ENCODE measurements at regions not wholly inside any gene's neighbourhood (a gene's known extent, or its start where the extent isn't known, plus 50 kb on each side); places are given as distances from the start of the nearest gene placed in this dataset.

GRCh38 chr21:25149022-25149421 lies 458.3 kb downstream of the MRPL39 start:
- Histone ChIP-seq H3K36me3 (no peaks in the 10 kb centered on the region), H3K4me3 (no peak overlapping the region), H3K9me3 (no peaks in the 10 kb centered on the region), H3K4me1 (no peaks in the 10 kb centered on the region), H3K27ac (no peak overlapping the region), H3K27me3 (no peaks in the 10 kb centered on the region)
- intact Hi-C loops (cut with DNase I), result no loop called here
- ATAC-seq (no peak), FAIRE-seq (no peak), DNase-seq (no peak)
- no peak for TF ChIP-seq CTCF (IDR thresholded peaks at IDR 0.05)
- WGBS, 2 donors, result 64 to 81% methylated on average over 1 of the region's 1 CpG

DNA sequence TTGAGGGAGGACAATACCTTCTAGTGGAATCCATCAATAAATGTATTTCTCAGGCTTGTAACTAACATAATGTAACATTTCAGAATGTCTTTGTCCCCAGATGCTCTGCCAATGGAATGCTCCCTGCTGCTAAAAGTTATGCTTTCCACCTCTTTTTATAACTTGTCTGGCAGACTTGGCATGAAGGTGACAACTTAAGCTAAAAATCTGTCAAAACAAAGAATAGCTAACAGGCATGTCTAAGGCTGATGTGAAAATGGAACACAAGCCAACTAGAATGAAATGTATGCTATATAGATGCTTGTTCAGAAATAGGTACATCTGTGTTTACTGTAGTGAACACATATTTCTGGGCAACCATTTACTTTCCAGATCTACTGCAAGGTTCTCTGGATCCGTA lies 467.9 kb downstream of the MRPL39 start:
- Histone ChIP-seq H3K9me3 (no peaks in the 10 kb centered on the region), H3K27me3 (no peaks in the 10 kb centered on the region), H3K36me3 (no peaks in the 10 kb centered on the region), H3K4me1 (no peaks in the 10 kb centered on the region), H3K27ac (no peak overlapping the region), H3K4me3 (no peak overlapping the region)
- FAIRE-seq, result no peak
- ATAC-seq, result no peak
- no peak for TF ChIP-seq CTCF (IDR thresholded peaks at IDR 0.05)
- DNase-seq, result no peak
- WGBS, 2 donors, result 36 to 53% methylated on average over 1 of the region's 1 CpG
- intact Hi-C loops (cut with DNase I), result no loop called here

GRCh38 chr21:25133939-25134338 lies 473.3 kb downstream of the MRPL39 start:
- intact Hi-C loops (cut with DNase I), result no loop called here
- no peak for FAIRE-seq
- H3K27me3 ChIP-seq, result no peaks in the 10 kb centered on the region
- WGBS, 2 donors, result 40 to 53% methylated on average over 2 of the region's 2 CpGs
- no peak for ATAC-seq
- TF ChIP-seq CTCF (IDR thresholded peaks at IDR 0.05), result no peak
- no peak for DNase-seq
- H3K4me3 ChIP-seq, result no peak overlapping the region
- no peaks in the 10 kb centered on the region for H3K4me1 ChIP-seq
- H3K27ac ChIP-seq, result no peak overlapping the region
- no peaks in the 10 kb centered on the region for H3K36me3 ChIP-seq
- no peaks in the 10 kb centered on the region for H3K9me3 ChIP-seq

- H3K27me3 ChIP-seq, result no peaks in the 10 kb centered on the region
- no peak overlapping the region for H3K27ac ChIP-seq
- intact Hi-C loops (cut with DNase I), result no loop called here
- no peaks in the 10 kb centered on the region for H3K4me1 ChIP-seq
- DNase-seq (no peak), ATAC-seq (no peak), FAIRE-seq (no peak)
- H3K9me3 ChIP-seq, result no peaks in the 10 kb centered on the region
- TF ChIP-seq CTCF (IDR thresholded peaks at IDR 0.05), result no peak
- no peaks in the 10 kb centered on the region for H3K36me3 ChIP-seq
- H3K4me3 ChIP-seq, result no peak overlapping the region
- 49 to 65% methylated on average over 1 of the region's 1 CpG for WGBS, 2 donors
Measured at GRCh38 chr21:25127811-25128210, 479.5 kb downstream of the MRPL39 start.

- no peaks in the 10 kb centered on the region for H3K4me1 ChIP-seq
- WGBS, 2 donors, result 14 to 17% methylated on average over 1 of the region's 1 CpG
- no peaks in the 10 kb centered on the region for H3K36me3 ChIP-seq
- FAIRE-seq (no peak), DNase-seq (no peak), ATAC-seq (no peak)
- H3K27ac ChIP-seq, result no peak overlapping the region
- H3K9me3 ChIP-seq, result no peaks in the 10 kb centered on the region
- TF ChIP-seq CTCF (IDR thresholded peaks at IDR 0.05), result no peak
- H3K4me3 ChIP-seq, result no peak overlapping the region
- H3K27me3 ChIP-seq, result no peaks in the 10 kb centered on the region
- intact Hi-C loops (cut with DNase I), result no loop called here
Measured at GRCh38 chr21:25127007-25127406, 480.3 kb downstream of the MRPL39 start.

Data from pancreas (tissue), 10 donors.